ENCODE measurements at regions not wholly inside any gene's neighbourhood (a gene's known extent, or its start where the extent isn't known, plus 50 kb on each side); places are given as distances from the start of the nearest gene placed in this dataset.

- Histone ChIP-seq H3K9ac (ENCODE audit: insufficient read length, low read depth) (no peak overlapping the region), H3K27me3 (ENCODE audit: insufficient read depth, insufficient read length) (no peaks in the 10 kb centered on the region), H3K9me3 (ENCODE audit: insufficient read depth, low read length) (no peaks in the 10 kb centered on the region), H3K36me3 (ENCODE audit: insufficient read depth, insufficient read length, low read length) (no peaks in the 10 kb centered on the region), H3K4me3 (ENCODE audit: insufficient read length, low read depth) (no peak overlapping the region), H3K4me1 (ENCODE audit: insufficient read depth, insufficient read length) (no peaks in the 10 kb centered on the region)
- no peak for DNase-seq (ENCODE audit: low read depth, low spot score)
- TF ChIP-seq ZNF274 (IDR thresholded peaks at IDR 0.05; ENCODE audit: low read depth, low read length) = no peak
- no peak for TF ChIP-seq SUZ12 (IDR thresholded peaks at IDR 0.05; ENCODE audit: extremely low read depth, insufficient read depth, insufficient read length)
- TF ChIP-seq YY1 (IDR thresholded peaks at IDR 0.05; ENCODE audit: insufficient read depth, insufficient read length) = no peak
These were observed 67.1 kb upstream of the PRKG2 start for GRCh38 chr4:81282131-81282530.

- Histone ChIP-seq H3K9me3 (ENCODE audit: insufficient read depth, low read length) (no peaks in the 10 kb centered on the region), H3K4me1 (ENCODE audit: insufficient read depth, insufficient read length) (no peaks in the 10 kb centered on the region), H3K36me3 (ENCODE audit: insufficient read depth, insufficient read length, low read length) (no peaks in the 10 kb centered on the region), H3K9ac (ENCODE audit: insufficient read length, low read depth) (no peak overlapping the region), H3K27me3 (ENCODE audit: insufficient read depth, insufficient read length) (no peaks in the 10 kb centered on the region), H3K4me3 (ENCODE audit: insufficient read length, low read depth) (no peak overlapping the region)
- no peak for TF ChIP-seq SUZ12 (IDR thresholded peaks at IDR 0.05; ENCODE audit: extremely low read depth, insufficient read depth, insufficient read length)
- TF ChIP-seq ZNF274 (IDR thresholded peaks at IDR 0.05; ENCODE audit: low read depth, low read length) = no peak
- TF ChIP-seq YY1 (IDR thresholded peaks at IDR 0.05; ENCODE audit: insufficient read depth, insufficient read length) = no peak
- no peak for DNase-seq (ENCODE audit: low read depth, low spot score)
These were observed 59.4 kb upstream of the PRKG2 start for GRCh38 chr4:81274460-81274859.

- no peaks in the 10 kb centered on the region for H3K9me3 ChIP-seq (ENCODE audit: insufficient read depth, low read length)
- TF ChIP-seq YY1 (IDR thresholded peaks at IDR 0.05; ENCODE audit: insufficient read depth, insufficient read length) (no peak), SUZ12 (IDR thresholded peaks at IDR 0.05; ENCODE audit: extremely low read depth, insufficient read depth, insufficient read length) (no peak), ZNF274 (IDR thresholded peaks at IDR 0.05; ENCODE audit: low read depth, low read length) (no peak)
- DNase-seq (ENCODE audit: low read depth, low spot score) = no peak
- no peaks in the 10 kb centered on the region for H3K4me1 ChIP-seq (ENCODE audit: insufficient read depth, insufficient read length)
- H3K4me3 ChIP-seq (ENCODE audit: insufficient read length, low read depth) = no peak overlapping the region
- no peaks in the 10 kb centered on the region for H3K27me3 ChIP-seq (ENCODE audit: insufficient read depth, insufficient read length)
- no peak overlapping the region for H3K9ac ChIP-seq (ENCODE audit: insufficient read length, low read depth)
- H3K36me3 ChIP-seq (ENCODE audit: insufficient read depth, insufficient read length, low read length) = no peaks in the 10 kb centered on the region
These were observed 57.6 kb upstream of the PRKG2 start for GRCh38 chr4:81272671-81273070.

Data from NT2/D1 (cell line).